Pons (tissue), 1 donor: ENCODE measurements at regions not wholly inside any gene's neighbourhood (a gene's known extent, or its start where the extent isn't known, plus 50 kb on each side); places are given as distances from the start of the nearest gene placed in this dataset.
"Not testable (repeated sequence)": the region's sequence is repeated elsewhere in the genome, so short reads cannot be mapped to it uniquely, and the experiment has no call there.

Experiments
- DNase-seq: peaks from one replicate; pipeline ENCODE4 v3.0.0-alpha.2; 2016; ENCODE audit warnings: low spot score

DNA sequence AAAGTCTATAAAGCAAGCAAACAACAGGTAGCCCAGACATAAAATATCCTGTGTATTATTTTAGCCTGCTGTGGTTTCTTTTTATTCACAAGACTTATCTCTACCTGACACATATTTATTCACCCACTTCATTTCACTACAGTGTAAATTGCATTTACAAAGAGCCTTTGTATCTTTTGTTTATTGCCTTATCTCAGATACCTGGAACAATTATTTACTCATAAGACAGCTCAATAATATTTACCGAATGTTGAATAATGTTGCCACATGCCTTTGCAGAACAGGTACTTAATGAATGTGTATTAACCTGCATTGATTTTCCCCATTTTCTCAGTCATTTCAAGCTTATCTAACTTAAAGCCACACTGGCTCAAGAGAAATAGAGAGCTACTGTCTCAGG, 603.6 kb downstream of the FBXO15 start:
- DNase-seq: no peak

DNA sequence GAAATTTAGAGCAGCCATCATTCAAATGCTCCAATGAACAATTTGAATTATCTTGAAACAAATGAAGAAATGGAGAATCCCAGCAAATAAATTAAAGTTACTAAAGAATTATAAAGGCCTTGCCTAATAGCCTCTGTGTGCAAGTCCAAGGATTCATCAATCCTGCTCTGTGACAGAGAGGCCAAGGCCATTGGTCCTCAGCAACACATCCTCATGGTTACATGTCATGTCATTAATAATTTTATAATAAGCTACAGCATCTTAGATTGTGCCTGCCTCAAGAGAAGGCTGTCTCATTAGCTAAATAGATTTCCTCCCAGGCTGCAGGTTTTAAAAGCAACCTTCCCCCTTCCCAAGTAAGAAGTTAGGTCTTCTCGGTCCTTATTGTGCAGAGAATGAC, 611.6 kb downstream of the FBXO15 start:
- no peak for DNase-seq

DNA sequence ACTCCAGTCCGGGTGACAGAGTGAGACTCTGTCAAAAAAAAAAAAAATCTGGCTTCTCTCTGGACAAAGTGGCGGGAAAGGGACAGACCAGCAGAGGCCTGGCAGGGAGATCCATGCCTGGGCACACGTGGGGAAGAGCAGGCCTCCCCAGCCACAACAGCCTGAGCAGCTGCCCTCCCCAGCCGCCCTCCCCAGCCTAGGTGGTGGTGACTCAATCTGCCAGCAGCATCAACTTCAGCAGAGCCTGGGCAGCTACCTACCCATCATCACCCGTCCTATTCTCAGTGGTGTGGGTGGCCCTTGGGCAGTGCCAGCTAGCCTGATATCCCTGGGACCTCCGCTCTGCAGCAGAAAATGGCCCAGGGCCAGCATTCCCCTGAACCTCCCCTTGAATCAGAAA, 612.4 kb downstream of the FBXO15 start:
- no peak for DNase-seq

DNA sequence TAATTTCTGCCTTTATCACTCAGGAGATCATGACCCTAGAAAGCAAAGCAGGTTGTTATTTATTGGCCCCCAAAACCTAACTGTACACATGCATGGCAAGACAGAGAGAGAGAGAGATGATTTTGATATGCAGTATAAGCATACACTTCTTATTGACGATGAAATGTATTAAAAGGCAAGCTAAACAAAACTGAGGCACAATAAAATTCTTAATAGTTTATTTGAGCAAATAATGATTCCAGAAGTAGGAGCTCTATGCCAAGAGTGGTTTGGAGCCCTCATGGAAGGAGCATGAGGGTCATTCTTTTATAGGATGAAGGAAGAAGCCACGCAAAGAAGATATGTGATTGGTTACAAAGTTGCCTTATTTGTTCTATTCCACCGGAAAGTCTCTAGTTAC, 616.0 kb downstream of the FBXO15 start:
- DNase-seq: no peak

DNA sequence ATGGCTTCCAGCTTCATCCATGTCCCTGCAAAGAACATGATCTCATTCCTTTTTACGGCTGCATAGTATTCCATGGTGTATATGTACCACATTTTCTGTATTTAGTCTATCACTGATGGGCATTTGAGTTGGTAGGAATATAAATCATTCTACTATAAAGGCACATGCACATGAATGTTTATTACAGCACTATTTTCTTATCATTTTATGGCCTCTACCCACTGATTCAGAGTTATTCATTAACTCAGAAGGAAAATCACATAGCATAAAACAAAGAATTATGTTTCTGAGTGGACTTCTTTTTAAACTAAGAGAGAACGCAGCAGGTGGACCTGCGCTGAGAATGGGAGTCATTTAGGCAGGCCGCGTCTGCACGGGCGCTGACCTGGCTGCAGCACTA, 619.6 kb downstream of the FBXO15 start:
- DNase-seq: no peak

DNA sequence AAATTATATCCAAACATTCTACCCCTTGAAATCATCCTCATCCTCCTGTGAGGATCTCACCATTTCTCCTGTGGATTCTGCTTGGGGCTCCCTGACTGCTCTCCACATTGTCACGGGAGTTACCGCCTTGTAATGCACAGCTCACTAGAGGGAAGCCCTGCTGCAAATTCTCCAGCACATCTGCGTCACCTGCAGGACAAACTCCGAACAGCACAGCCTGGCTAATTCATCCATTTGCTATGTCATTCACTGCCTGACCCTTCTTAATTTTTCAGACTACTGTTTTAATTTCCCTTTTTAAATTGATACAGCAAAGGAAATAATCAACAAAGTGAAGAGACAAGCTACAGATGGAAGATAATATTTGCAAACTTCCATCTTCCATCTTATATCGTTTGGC, 627.4 kb downstream of the FBXO15 start:
- no peak for DNase-seq

DNA sequence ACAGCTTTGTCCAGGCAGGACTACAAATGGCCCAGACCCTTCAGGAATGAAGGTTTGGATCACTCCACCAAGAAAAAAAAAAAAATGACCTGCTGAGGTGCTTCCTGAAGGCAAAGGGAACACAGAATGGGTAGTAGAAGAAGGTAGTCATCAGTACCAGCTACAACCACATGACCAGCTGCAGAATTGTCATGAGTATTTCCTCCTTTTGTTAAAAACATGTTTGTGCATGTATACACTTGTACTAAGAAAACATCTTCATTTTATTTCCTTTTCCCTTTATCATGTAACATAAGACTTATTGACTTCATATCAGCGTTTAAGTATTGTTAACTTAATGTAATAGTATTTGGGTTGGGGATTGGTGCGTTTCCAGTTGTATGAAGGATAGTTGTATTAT, 631.6 kb downstream of the FBXO15 start:
- not testable (repeated sequence) for DNase-seq

DNA sequence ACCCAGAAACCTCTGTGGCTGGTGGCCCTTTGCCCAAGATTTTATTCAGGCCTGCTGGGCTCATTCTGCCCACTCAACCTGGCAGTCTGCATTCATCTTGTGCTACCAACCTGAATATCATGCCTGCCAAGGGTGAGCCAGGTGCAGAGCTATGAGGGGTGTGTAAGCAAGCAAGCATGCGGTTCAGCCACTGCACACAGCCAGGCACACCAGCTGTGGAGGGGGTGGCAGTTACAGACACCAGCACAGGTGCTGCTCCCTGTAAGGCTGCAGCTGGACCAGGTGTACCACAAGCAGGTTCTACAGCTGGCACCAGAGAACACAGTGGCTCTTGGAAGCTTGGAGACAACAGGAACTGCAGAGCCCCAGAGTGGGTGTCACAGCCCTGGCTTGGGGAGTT, 633.2 kb downstream of the FBXO15 start:
- DNase-seq: no peak

DNA sequence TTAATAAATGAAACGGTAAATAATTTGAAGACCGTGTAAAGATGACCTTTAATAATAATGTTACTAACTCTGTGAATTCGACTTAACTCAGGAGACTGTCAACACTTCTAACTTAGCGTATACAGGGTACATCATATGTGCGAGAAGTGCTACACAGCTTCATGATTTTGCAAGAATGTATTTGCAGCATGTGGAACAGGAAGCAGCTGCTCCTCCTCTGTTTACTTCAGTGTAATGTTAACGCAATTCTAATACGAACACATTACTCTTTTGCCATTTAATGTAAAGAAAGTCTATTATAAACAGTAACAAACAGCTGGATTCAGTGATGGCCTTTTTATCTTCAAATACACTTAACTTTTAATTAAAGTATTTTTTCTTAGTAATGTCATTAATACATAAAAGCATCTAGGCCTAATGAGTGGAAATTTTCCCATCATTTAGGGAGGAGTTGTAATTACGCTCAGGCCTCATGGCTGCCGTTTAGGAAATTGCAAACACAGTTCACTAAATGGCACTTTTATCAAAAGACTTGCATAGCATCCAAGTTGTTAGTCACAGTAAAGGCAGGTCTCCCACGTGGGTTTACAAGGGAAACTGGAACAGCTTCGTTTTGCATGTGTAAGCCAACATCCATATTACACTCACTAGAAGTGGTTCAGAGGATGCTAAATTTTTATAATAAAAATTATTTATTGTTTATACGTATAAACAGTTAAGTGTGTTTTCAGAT, 635.7 kb downstream of the FBXO15 start:
- no peak for DNase-seq

DNA sequence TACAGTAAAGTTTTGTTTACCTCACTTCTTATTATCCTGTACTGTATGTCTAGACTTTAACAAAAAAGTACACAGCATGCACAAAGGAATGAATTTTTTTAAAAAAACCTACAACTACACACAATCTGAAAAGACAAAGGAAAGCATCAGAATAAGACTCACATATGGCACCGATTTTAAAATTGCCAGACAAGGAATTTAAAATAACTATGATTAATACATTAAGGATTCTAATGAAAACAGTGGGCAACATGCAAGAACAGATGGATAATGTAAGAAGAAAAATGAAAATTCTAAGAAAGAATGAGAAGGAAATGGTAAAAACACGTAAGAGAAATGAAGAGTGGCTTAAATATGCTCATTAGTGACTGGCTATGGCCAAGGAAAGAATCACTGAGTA, 638.2 kb downstream of the FBXO15 start:
- no peak for DNase-seq

DNA sequence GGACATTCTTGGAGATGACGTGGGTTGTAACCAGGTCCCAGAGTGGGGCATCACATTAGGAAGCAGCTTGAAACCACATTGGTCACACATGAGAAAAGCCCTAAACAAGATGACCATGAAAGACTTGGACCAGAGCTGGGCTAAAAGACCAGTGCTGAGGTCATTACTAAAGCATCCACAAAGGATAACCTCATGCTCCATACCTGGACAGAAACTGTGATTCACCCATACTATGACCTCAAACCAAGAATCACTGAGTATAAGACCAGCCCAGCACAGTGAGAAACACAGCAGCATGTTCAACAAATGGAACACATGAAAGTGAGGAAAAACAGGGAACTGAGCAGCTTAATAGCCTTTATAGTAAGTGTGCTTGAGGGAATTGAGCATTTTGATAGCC, 635.5 kb upstream of the NETO1 start:
- no peak for DNase-seq

DNA sequence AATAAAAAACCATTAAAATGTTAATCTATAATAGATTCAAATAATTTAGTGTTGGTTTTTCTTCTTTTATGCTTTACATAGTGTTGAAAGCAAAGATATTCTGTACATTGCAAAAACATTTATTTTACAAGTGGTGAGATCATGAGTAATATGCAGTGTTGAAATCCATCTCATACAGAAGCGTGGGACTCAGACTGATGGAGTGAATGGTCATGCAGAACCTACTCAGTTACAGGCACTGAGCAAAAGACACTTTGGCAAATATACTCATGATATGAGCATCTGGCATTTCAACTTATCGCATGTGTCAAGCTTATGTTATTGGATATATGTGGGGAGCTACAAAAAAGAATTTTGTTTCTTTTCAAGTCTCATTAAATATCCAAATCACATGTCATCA, 620.2 kb upstream of the NETO1 start:
- DNase-seq: no peak

DNA sequence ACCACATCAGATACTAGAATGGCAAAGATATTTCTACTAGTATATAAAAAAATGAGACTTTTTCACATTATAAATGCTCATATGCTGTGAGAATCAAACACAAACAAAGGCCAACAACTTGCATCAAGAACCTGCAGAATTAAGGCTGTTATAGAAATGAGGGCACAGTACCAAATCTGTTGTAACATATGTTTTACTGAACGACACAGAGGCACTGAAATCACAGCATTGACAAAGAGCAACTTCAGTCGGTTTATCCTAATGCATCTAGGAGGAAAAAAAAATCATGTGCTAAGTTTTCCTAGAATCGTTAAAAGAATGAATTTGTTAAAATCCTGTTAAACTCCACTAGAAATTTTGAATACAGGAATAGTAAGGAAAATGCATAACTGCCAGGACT, 617.4 kb upstream of the NETO1 start:
- DNase-seq: no peak

DNA sequence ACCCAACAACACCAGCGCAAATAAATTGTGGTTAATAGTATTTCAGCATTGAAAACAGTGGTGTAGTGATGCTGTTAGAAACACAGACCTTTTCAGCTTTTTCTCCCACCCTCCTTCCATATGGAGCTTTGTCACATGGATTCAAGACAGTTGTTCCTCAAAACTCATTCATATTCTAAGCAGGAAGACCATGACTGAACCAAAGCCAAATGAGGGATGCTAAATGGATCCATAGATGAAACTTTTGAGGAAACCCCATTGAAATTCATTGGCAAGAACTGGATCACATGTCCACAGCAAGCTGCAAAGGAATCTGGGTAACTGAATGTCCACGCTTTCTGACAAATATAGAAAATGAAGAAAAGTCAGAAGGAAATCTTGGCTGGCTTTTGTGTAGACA, 615.1 kb upstream of the NETO1 start:
- DNase-seq: no peak

DNA sequence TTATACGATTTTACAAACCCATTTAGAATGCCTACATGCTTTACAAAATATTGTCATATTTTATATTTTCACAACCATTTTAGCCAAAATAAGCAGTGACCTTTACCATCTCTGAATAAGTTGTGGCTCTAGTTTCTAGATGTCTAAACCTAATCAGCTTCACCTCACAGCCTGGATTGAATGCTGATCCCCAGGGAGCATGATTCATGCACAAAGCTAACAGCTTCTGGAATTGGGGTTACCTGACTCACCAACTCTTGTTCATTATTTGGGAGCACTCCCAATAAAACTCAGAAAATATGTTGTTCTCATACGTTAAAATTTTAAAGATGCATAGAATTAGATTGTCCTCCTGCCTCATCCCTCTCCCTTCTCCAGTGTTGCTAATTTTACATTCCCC, 611.7 kb upstream of the NETO1 start:
- DNase-seq: no peak

DNA sequence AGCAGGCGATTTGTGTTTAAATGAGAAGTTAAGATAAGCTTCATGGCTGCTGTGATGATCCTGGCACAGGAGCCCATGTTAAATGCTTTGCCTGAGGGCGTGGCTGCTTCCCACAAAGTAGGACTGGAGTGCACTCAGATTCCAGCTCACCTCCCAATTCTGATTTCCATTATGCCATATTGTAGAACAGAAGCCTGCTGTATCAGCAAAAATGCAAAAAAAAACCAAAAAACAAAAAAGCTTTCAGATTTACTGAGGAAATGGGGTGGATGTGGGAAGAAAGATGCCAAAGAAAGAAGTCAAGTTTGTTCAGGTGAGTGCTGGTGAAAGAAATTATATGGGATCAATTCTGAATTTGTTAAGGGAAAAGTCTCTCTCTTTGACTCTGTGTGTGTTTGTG, 610.4 kb upstream of the NETO1 start:
- DNase-seq: no peak

DNA sequence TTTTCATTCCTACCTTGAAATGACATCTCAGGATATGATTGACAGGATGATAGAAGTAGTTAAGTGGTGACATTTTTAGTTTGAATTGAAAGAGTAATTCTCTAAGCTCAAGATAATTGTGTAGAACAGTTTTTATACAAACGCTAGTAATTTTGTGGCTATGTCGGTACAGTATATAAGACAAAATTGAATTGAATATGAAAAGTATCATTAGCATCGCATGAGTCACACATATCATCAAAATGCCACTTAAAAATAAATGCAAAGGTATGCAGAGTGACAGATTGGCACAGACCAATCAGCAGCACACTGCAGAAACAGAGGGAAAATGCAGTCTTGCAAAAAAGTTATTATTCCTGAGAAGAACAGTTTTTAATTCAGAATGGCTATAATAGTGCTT, 608.2 kb upstream of the NETO1 start:
- DNase-seq: no peak

DNA sequence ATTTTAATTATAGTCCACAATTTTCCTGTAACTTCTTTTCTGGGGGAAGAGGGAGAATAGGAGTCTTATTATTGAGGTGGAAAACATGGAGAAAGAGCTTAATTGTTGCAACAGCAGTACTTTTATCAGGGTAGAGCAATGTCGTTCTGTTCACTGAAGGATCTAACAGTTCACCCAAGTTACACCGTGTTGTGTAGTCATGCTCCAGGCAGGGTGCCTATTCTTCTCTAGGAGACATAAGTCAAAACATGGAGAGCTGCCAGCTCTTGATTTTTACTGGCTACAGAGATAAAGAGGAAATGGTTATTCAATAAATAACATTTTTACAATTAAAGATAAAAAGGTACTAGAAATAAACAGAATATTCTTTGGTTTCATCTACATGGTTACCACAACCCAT, 594.3 kb upstream of the NETO1 start:
- DNase-seq: no peak

DNA sequence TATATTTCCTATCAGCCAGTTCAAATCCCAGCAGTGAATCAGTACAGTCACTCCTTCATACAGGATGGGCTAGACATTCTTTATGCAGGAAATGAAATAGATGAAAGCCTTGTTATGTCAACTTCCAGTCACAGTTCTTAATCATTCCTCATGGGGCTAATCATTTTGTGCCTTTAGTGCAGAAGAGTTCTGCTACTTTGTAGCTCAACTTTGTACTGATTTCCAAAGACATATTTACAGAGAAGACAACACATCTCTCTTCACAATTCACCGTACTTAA, 593.9 kb upstream of the NETO1 start:
- no peak for DNase-seq

DNA sequence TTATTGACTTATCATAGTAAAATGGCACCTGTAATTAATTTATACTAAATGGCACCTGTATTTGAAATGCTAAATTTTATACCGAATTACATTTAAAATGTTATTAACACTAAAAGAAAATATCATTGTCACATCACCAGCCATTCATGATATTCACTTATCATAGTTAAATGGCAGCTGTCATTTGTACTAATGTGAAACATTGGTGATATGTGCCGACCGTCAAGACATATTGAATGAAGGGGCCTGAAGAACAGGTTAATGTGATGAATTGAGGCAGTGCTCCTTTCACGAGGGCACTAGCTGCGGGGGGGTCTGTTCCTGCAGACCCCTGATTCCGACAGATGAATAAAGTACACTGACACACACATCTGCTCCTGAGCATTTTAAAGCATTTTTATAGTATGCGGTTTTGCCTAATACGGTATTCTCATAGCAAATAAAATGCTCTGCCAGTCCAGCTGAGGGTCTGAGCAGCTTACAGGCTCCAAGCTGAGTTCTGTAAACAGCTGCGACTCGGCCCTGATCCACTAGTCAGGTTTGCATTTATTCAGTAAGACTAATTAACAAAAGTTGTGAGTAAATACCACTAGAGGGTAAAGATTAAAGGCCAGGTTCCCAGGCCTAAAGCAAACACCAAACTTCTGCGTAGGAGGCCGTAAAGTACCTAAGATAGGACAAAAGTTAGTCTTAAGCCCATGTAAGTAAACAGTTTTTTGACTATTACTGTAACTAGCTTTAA, 593.4 kb upstream of the NETO1 start:
- no peak for DNase-seq

DNA sequence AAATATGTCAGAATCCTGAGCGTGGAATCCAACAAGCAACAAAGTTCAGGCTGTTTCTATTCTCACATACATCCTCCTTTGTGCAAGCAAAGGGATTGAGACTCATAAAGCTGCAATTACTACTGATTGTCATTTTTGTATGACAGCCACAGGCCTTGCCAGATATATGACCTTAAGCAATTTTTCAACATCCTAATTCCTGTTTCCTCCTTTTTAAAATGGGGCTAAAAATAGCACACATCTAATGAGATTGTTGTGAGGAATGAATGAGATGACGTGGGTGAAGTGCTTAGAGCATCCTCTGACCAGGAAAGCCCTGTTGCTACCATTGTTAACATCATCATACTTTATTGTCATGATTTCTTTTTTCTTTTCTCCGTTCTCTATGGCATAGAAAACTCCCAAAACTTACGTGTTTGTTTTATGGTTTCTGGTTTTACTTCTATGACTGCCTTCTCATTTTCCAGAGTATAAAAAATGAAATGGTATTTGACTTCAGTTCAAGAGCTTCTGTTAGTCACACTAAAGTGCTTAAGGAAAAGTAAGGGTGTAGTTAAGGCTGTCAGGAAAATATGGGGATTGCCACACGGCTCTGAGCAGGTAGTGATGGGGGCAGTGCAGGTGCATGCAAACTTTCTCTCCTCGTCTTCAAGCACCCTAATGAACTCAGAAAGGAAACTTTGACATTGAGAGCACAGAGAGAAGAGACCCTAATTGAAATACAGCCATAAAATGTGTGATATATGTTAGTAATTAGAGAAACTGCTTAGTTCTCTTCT, 590.6 kb upstream of the NETO1 start:
- no peak for DNase-seq

DNA sequence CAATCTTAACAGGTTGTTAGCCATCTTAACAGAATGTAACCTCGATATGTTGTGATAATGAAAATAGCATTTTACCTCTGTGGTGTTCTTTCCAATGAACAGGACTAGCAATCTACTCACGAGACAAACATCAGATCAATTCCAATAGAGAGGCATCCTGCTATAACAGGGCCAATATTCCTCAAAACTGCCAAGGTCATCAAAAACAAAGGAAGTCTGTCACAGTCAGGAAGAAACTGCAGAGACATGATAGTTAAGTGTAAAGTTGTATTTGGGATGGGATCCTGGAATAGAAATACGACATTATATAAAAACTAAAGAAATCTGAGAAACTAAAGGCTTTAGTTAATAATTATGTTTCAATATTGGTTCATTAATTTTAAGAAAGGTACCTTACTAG, 588.9 kb upstream of the NETO1 start:
- DNase-seq: no peak

DNA sequence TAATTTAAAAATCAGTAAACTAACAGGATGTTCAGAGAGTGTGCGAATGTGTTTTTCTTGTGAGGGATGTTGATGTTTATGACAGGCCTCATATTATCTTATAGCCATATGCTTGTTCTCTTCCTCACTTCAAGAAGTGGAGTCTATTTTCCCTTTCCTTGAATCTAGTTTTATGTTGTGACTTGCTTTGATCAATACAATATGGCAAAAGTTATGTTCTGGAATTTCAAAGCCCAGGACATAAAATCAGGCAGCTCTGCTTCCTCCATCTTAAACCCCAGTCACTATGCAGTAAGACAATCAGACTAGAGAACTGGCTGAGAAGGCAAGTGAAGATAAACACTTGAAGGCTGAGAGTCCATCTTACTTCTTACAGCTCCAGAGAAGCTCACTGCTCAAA, 585.1 kb upstream of the NETO1 start:
- no peak for DNase-seq
